ENCODE measurements at regions not wholly inside any gene's neighbourhood (a gene's known extent, or its start where the extent isn't known, plus 50 kb on each side); places are given as distances from the start of the nearest gene placed in this dataset.
"Not testable (repeated sequence)": the region's sequence is repeated elsewhere in the genome, so short reads cannot be mapped to it uniquely, and the experiment has no call there.

DNA sequence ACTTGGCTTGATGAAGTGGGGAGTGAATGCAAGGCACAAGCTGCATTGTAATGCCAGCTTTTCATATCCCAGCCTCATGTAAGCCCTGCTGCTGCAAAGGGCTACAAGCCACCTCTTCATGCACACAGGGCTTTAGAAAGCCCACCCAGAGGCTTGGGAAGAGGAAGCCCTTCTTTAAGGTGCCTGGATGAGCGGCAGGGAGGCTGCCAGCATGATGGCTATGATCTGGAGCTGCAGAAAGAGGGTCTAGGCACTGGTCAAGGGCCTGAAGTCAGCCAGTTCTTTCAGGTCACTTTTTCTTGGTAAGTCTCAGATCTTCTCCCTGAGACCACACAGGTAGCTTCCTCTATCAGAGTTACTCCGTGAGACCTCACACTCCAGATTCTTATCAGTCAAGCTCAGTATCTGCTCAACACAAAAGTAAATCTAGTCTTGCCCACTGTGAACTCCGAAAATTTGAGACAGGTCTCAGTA lies 113.3 kb upstream of the SEC22B start:
- TF ChIP-seq, protein P1, sequence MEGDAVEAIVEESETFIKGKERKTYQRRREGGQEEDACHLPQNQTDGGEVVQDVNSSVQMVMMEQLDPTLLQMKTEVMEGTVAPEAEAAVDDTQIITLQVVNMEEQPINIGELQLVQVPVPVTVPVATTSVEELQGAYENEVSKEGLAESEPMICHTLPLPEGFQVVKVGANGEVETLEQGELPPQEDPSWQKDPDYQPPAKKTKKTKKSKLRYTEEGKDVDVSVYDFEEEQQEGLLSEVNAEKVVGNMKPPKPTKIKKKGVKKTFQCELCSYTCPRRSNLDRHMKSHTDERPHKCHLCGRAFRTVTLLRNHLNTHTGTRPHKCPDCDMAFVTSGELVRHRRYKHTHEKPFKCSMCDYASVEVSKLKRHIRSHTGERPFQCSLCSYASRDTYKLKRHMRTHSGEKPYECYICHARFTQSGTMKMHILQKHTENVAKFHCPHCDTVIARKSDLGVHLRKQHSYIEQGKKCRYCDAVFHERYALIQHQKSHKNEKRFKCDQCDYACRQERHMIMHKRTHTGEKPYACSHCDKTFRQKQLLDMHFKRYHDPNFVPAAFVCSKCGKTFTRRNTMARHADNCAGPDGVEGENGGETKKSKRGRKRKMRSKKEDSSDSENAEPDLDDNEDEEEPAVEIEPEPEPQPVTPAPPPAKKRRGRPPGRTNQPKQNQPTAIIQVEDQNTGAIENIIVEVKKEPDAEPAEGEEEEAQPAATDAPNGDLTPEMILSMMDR (IDR thresholded peaks at IDR 0.05; ENCODE audit: low read depth, low read length): not testable (repeated sequence)
- not testable (repeated sequence) for TF ChIP-seq EZH2phosphoT487 (IDR thresholded peaks at IDR 0.05; ENCODE audit: low read depth)

All from OCI-LY3 (cell line).